ENCODE measurements at regions not wholly inside any gene's neighbourhood (a gene's known extent, or its start where the extent isn't known, plus 50 kb on each side); places are given as distances from the start of the nearest gene placed in this dataset.

- TF ChIP-seq EZH2 (IDR thresholded peaks at IDR 0.05; ENCODE audit: borderline replicate concordance, insufficient read depth, low read length, poor library complexity, severe bottlenecking): no peak
- TF ChIP-seq TAF1 (IDR thresholded peaks at IDR 0.05; ENCODE audit: low read depth): no peak
- TF ChIP-seq SMC3 (conservative IDR thresholded peaks at IDR 0.05; ENCODE audit: poor library complexity): no peak
- no peak for TF ChIP-seq CTCF (IDR thresholded peaks at IDR 0.05; ENCODE audit: poor library complexity, severe bottlenecking)
- TF ChIP-seq EP300 (conservative IDR thresholded peaks at IDR 0.05; ENCODE audit: poor library complexity, severe bottlenecking): no peak
- TF ChIP-seq RAD21 (conservative IDR thresholded peaks at IDR 0.05): no peak
- no peak for TF ChIP-seq POLR2AphosphoS5 (IDR thresholded peaks at IDR 0.05)
Observed at GRCh38 chr2:106316915-106317314, 122.8 kb upstream of the UXS1 start.

Data from neural cell (in vitro differentiated cells).